HEK293T (cell line): ENCODE measurements at regions not wholly inside any gene's neighbourhood (a gene's known extent, or its start where the extent isn't known, plus 50 kb on each side); places are given as distances from the start of the nearest gene placed in this dataset.

Experiments
- CTCF ChIA-PET: fragments of 350-600 bp; formaldehyde crosslinking; extraction: SDS; loops from one replicate; lab custom pipeline; 2021; ENCODE audit warnings: antibody characterized with exemption, inconsistent platforms; lab: Yijun Ruan, JAX
- POLR2A ChIA-PET: fragments of 350-600 bp; formaldehyde crosslinking; extraction: SDS; loops from one replicate; lab custom pipeline; 2020; ENCODE audit warnings: antibody characterized with exemption, inconsistent platforms; lab: Yijun Ruan, JAX
- DNase-seq: peaks from one replicate; pipeline ENCODE4 v3.0.0; 2012; ENCODE audit warnings: mixed read lengths; ENCODE audit errors: extremely low spot score
- ARNT ChIP-seq: fragments of 450-650 bp; IDR thresholded peaks from 2 replicates; pipeline ENCODE4 v1.6.1; 2017; ENCODE audit warnings: mild to moderate bottlenecking
- BHLHE40 ChIP-seq: fragments of 450-650 bp; IDR thresholded peaks from 2 replicates; pipeline ENCODE4 v1.6.1; 2016; ENCODE audit warnings: mild to moderate bottlenecking, moderate library complexity, borderline replicate concordance
- CTBP1 ChIP-seq: fragments of 450-650 bp; IDR thresholded peaks from 2 replicates; pipeline ENCODE4 v1.6.1; 2016; ENCODE audit warnings: borderline replicate concordance
- ELF4 ChIP-seq: fragments of 450-650 bp; IDR thresholded peaks from 2 replicates; pipeline ENCODE4 v1.6.1; 2017; ENCODE audit warnings: antibody characterized with exemption
- FOXA1 ChIP-seq: fragments of 450-650 bp; IDR thresholded peaks from 2 replicates; pipeline ENCODE4 v1.6.1; 2016; ENCODE audit warnings: mild to moderate bottlenecking
- FOXK2 ChIP-seq: fragments of 450-650 bp; IDR thresholded peaks from 2 replicates; pipeline ENCODE4 v1.6.1; 2016; ENCODE audit warnings: mild to moderate bottlenecking
- FOXM1 ChIP-seq: fragments of 450-650 bp; IDR thresholded peaks from 2 replicates; pipeline ENCODE4 v1.6.1; 2017; ENCODE audit warnings: mild to moderate bottlenecking, borderline replicate concordance
- HDGF ChIP-seq: fragments of 450-650 bp; IDR thresholded peaks from 2 replicates; pipeline ENCODE4 v1.6.1; 2017; ENCODE audit warnings: antibody characterized with exemption, borderline replicate concordance
- L3MBTL2 ChIP-seq: fragments of 450-650 bp; conservative IDR thresholded peaks from 2 replicates; pipeline ENCODE4 v1.6.1; 2016; ENCODE audit warnings: mild to moderate bottlenecking
- LEF1 ChIP-seq: fragments of 450-650 bp; IDR thresholded peaks from 2 replicates; pipeline ENCODE4 v1.6.1; 2017; ENCODE audit warnings: mild to moderate bottlenecking, borderline replicate concordance
- NFRKB ChIP-seq: fragments of 450-650 bp; IDR thresholded peaks from 2 replicates; pipeline ENCODE4 v1.6.1; 2016; ENCODE audit warnings: mild to moderate bottlenecking, moderate library complexity
- PKNOX1 ChIP-seq: fragments of 450-650 bp; IDR thresholded peaks from 2 replicates; pipeline ENCODE4 v1.6.1; 2016
- SP1 ChIP-seq: fragments of 450-650 bp; IDR thresholded peaks from 2 replicates; pipeline ENCODE4 v1.6.1; 2017
- SUZ12 ChIP-seq: fragments of 450-650 bp; IDR thresholded peaks from 2 replicates; pipeline ENCODE4 v1.6.1; 2016; ENCODE audit warnings: mild to moderate bottlenecking
- TARDBP ChIP-seq: fragments of 450-650 bp; IDR thresholded peaks from 2 replicates; pipeline ENCODE4 v1.6.1; 2016
- ZNF384 ChIP-seq: fragments of 450-650 bp; IDR thresholded peaks from 2 replicates; pipeline ENCODE4 v1.6.1; 2016

- ChIA-PET POLR2A (no interaction called here), CTCF (no interaction called here)
- no peak for DNase-seq
- TF ChIP-seq SUZ12 (no peak), CTBP1 (no peak), ARNT (no peak), LEF1 (no peak), FOXK2 (no peak), SP1 (no peak), ELF4 (no peak), FOXA1 (no peak), NFRKB (no peak), PKNOX1 (no peak), ZNF384 (no peak), FOXM1 (no peak), HDGF (no peak), L3MBTL2 (no peak)
Measured at GRCh38 chr2:118524911-118525310, 322.5 kb downstream of the EN1 start.

- POLR2A ChIA-PET: no interaction called here
- CTCF ChIA-PET: no interaction called here
- no peak for DNase-seq
- TF ChIP-seq L3MBTL2 (no peak), FOXA1 (no peak), ELF4 (no peak), SP1 (no peak), ARNT (no peak), FOXM1 (no peak), ZNF384 (no peak), SUZ12 (no peak), FOXK2 (no peak), LEF1 (no peak), HDGF (no peak), TARDBP (no peak), BHLHE40 (no peak)
Measured at GRCh38 chr2:118523761-118524160, 323.7 kb downstream of the EN1 start.

GRCh38 chr2:118521960-118522359 is 325.5 kb downstream of the EN1 start:
- DNase-seq: no peak
- ChIA-PET POLR2A (no interaction called here), CTCF (no interaction called here)
- TF ChIP-seq SUZ12 (no peak), ZNF384 (no peak), ARNT (no peak), SP1 (no peak)

- DNase-seq: no peak
- CTCF ChIA-PET: no interaction called here
- POLR2A ChIA-PET: no interaction called here
- TF ChIP-seq ELF4: no peak
- TF ChIP-seq L3MBTL2: no peak
- TF ChIP-seq TARDBP: no peak
- TF ChIP-seq NFRKB: no peak
- TF ChIP-seq SUZ12: no peak
- TF ChIP-seq SP1: no peak
- TF ChIP-seq LEF1: no peak
- no peak for TF ChIP-seq ARNT
- TF ChIP-seq BHLHE40: no peak
- no peak for TF ChIP-seq FOXA1
Measured at GRCh38 chr2:118521272-118521671, 326.2 kb downstream of the EN1 start.

GRCh38 chr2:118520246-118520645 is 327.2 kb downstream of the EN1 start:
- CTCF ChIA-PET: no interaction called here
- no peak for DNase-seq
- TF ChIP-seq FOXA1: no peak
- no peak for TF ChIP-seq CTBP1
- TF ChIP-seq FOXK2: no peak
- TF ChIP-seq ELF4: no peak
- no peak for TF ChIP-seq BHLHE40
- no peak for TF ChIP-seq PKNOX1
- no peak for TF ChIP-seq SP1
- TF ChIP-seq TARDBP: no peak
- TF ChIP-seq HDGF: no peak
- POLR2A ChIA-PET: no interaction called here

GRCh38 chr2:118519511-118519910 is 327.9 kb downstream of the EN1 start:
- POLR2A ChIA-PET: no interaction called here
- TF ChIP-seq FOXM1: no peak
- TF ChIP-seq HDGF: no peak
- TF ChIP-seq TARDBP: no peak
- TF ChIP-seq CTBP1: no peak
- TF ChIP-seq FOXK2: no peak
- CTCF ChIA-PET: no interaction called here
- no peak for DNase-seq

GRCh38 chr2:118510807-118511206 is 336.6 kb downstream of the EN1 start:
- DNase-seq: no peak
- no peak for TF ChIP-seq FOXK2
- no peak for TF ChIP-seq FOXM1
- CTCF ChIA-PET: no interaction called here
- POLR2A ChIA-PET: no interaction called here

- TF ChIP-seq PKNOX1 (no peak), TARDBP (no peak), FOXK2 (no peak), ELF4 (no peak), ZNF384 (no peak), HDGF (no peak), FOXA1 (no peak), SUZ12 (no peak), NFRKB (no peak), CTBP1 (no peak), LEF1 (no peak), BHLHE40 (no peak), SP1 (no peak), FOXM1 (no peak)
- no peak for DNase-seq
- ChIA-PET POLR2A (no interaction called here), CTCF (no interaction called here)
Measured at GRCh38 chr2:118509319-118510004, 338.0 kb downstream of the EN1 start.
